WTC11 (cell line): ENCODE measurements at regions not wholly inside any gene's neighbourhood (a gene's known extent, or its start where the extent isn't known, plus 50 kb on each side); places are given as distances from the start of the nearest gene placed in this dataset.

Source experiments
- CBFB ChIP-seq: sonication (generic); formaldehyde crosslinking; IDR thresholded peaks from 2 replicates; pipeline ENCODE4 v1.8.1; 2022; ENCODE audit warnings: mild to moderate bottlenecking, low read depth, missing genetic modification reagents
- ETV6 ChIP-seq: sonication (generic); formaldehyde crosslinking; IDR thresholded peaks from 2 replicates; pipeline ENCODE4 v1.8.1; 2022; ENCODE audit warnings: mild to moderate bottlenecking, missing genetic modification reagents
- TCF7 ChIP-seq: sonication (generic); formaldehyde crosslinking; IDR thresholded peaks from 2 replicates; pipeline ENCODE4 v1.8.0; 2022; ENCODE audit warnings: mild to moderate bottlenecking, low read depth, missing genetic modification reagents, moderate library complexity
- ZMAT4 ChIP-seq: fragments of 250-450 bp; sonication (Bioruptor Pico); IDR thresholded peaks from 2 replicates; pipeline ENCODE4 v1.9.0; 2021; ENCODE audit warnings: mild to moderate bottlenecking
- TF ChIP-seq, protein P1 (sequence below): fragments of 200-600 bp; IDR thresholded peaks from 2 replicates; pipeline ENCODE4 v1.8.0; 2022; ENCODE audit warnings: antibody characterized with exemption
- TF ChIP-seq, protein P2 (sequence below): sonication (generic); formaldehyde crosslinking; conservative IDR thresholded peaks from 2 replicates; pipeline ENCODE4 v1.8.1; 2023; ENCODE audit warnings: mild to moderate bottlenecking, low read depth, missing genetic modification reagents, moderate library complexity

DNA sequence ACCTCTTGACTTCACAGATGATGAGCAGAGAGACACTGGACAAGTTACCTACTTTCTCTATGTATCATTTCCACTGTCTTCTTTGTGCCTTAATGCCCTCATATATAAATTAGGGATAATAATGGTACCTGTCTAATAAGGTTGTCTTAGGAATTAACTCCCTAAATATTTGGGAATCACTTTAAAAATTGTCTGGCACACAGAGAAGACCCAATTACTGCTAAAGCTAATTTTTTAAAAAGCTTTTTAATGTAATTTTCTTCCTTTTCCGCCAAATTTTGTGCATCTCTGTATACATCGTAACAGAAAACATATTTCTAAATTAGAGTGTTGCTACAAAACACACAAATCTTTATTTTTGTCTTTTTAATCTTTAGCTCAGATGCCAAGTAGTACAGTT, 816.8 kb upstream of the ADGRB3 start:
- no peak for TF ChIP-seq TCF7 (CRISPR knock-in tag)
- TF ChIP-seq, protein P1, sequence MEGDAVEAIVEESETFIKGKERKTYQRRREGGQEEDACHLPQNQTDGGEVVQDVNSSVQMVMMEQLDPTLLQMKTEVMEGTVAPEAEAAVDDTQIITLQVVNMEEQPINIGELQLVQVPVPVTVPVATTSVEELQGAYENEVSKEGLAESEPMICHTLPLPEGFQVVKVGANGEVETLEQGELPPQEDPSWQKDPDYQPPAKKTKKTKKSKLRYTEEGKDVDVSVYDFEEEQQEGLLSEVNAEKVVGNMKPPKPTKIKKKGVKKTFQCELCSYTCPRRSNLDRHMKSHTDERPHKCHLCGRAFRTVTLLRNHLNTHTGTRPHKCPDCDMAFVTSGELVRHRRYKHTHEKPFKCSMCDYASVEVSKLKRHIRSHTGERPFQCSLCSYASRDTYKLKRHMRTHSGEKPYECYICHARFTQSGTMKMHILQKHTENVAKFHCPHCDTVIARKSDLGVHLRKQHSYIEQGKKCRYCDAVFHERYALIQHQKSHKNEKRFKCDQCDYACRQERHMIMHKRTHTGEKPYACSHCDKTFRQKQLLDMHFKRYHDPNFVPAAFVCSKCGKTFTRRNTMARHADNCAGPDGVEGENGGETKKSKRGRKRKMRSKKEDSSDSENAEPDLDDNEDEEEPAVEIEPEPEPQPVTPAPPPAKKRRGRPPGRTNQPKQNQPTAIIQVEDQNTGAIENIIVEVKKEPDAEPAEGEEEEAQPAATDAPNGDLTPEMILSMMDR = no peak
- TF ChIP-seq CBFB = no peak
- TF ChIP-seq, protein P2, sequence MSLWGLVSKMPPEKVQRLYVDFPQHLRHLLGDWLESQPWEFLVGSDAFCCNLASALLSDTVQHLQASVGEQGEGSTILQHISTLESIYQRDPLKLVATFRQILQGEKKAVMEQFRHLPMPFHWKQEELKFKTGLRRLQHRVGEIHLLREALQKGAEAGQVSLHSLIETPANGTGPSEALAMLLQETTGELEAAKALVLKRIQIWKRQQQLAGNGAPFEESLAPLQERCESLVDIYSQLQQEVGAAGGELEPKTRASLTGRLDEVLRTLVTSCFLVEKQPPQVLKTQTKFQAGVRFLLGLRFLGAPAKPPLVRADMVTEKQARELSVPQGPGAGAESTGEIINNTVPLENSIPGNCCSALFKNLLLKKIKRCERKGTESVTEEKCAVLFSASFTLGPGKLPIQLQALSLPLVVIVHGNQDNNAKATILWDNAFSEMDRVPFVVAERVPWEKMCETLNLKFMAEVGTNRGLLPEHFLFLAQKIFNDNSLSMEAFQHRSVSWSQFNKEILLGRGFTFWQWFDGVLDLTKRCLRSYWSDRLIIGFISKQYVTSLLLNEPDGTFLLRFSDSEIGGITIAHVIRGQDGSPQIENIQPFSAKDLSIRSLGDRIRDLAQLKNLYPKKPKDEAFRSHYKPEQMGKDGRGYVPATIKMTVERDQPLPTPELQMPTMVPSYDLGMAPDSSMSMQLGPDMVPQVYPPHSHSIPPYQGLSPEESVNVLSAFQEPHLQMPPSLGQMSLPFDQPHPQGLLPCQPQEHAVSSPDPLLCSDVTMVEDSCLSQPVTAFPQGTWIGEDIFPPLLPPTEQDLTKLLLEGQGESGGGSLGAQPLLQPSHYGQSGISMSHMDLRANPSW (CRISPR knock-in tag) = no peak
- TF ChIP-seq ZMAT4 (CRISPR knock-in tag) = no peak
- TF ChIP-seq ETV6 = no peak
